Skeletal muscle satellite cell (primary cell): ENCODE measurements at regions not wholly inside any gene's neighbourhood (a gene's known extent, or its start where the extent isn't known, plus 50 kb on each side); places are given as distances from the start of the nearest gene placed in this dataset.

Source experiments
- H3K27me3 ChIP-seq: 2 replicates; pipeline ENCODE4 v1.7.0; 2013; ENCODE audit warnings: low read length; ENCODE audit not compliant: control insufficient read depth, insufficient read depth
- H3K36me3 ChIP-seq: 2 replicates; pipeline ENCODE4 v1.7.0; 2013; ENCODE audit warnings: mild to moderate bottlenecking, control low read depth, low read length; ENCODE audit not compliant: insufficient read depth
- H3K4me1 ChIP-seq: 2 replicates; pipeline ENCODE4 v1.7.0; 2013; ENCODE audit warnings: low read length; ENCODE audit not compliant: control insufficient read depth, insufficient read depth
- H3K4me2 ChIP-seq: 2 replicates; pipeline ENCODE4 v1.7.0; 2013; ENCODE audit warnings: mild to moderate bottlenecking, low read length
- H3K4me3 ChIP-seq: 2 replicates; pipeline ENCODE4 v1.7.0; 2013; ENCODE audit warnings: low read length
- H3K9ac ChIP-seq: 2 replicates; pipeline ENCODE4 v1.7.0; 2013; ENCODE audit warnings: mild to moderate bottlenecking, low read depth, low read length, moderate library complexity
- H3K9me3 ChIP-seq: replicated peaks from 2 replicates; pipeline ENCODE4 v1.7.0; 2013; ENCODE audit warnings: mild to moderate bottlenecking, control low read depth, low read length

DNA sequence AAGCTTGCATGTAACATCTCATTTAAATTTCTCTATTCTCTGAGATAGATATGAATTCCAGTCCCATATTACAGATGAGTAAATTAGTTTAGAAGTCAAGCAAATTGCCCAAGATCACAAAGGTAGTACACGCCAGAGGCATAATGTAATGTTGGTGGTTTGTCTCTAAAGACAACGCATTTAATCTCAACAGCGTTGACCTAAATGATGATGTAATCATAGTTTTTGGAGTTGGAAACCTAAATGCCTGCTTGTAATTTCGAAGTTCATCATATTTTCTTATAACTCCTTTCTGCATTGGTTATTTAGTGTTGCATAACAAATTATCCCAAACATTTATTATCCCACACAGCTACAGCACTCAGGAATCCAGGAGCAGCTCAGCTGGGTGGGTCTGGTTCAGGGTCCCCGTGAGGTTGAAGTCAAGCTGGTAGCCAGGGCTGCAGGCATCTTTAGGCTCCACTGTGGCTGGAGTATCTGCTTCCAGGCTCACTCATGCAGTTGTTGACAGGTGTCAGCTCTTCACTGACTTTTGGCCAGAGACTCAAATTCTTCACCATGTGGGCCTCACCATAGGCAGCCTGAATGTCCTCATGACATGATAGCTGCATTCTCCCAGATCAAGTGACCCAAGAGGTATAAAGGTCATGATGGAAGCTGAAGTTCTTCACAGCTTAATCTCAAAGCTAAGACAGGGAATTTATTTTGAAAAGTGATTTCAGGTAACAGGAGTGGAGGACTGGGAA lies 122.0 kb upstream of the SPTLC3 start:
- H3K4me3 ChIP-seq, result no peak overlapping the region
- H3K9me3 ChIP-seq, result no peaks in the 10 kb centered on the region
- no peaks in the 10 kb centered on the region for H3K36me3 ChIP-seq
- H3K27me3 ChIP-seq, result no peaks in the 10 kb centered on the region
- no peaks in the 10 kb centered on the region for H3K4me1 ChIP-seq
- no peak overlapping the region for H3K9ac ChIP-seq
- H3K4me2 ChIP-seq, result no peak overlapping the region

GRCh38 chr20:12891643-12892042 lies 117.1 kb upstream of the SPTLC3 start:
- no peaks in the 10 kb centered on the region for H3K4me1 ChIP-seq
- no peak overlapping the region for H3K4me3 ChIP-seq
- H3K27me3 ChIP-seq, result no peaks in the 10 kb centered on the region

GRCh38 chr20:12893019-12893418 lies 115.8 kb upstream of the SPTLC3 start:
- Histone ChIP-seq H3K4me3 (no peak overlapping the region), H3K36me3 (no peaks in the 10 kb centered on the region), H3K9me3 (no peaks in the 10 kb centered on the region), H3K27me3 (no peaks in the 10 kb centered on the region), H3K9ac (no peak overlapping the region), H3K4me1 (no peaks in the 10 kb centered on the region), H3K4me2 (no peak overlapping the region)

More at GRCh38 chr20:12891643-12892042, 117.1 kb upstream of the SPTLC3 start:
- Histone ChIP-seq H3K36me3 (no peaks in the 10 kb centered on the region), H3K9ac (no peak overlapping the region), H3K9me3 (no peaks in the 10 kb centered on the region), H3K4me2 (no peak overlapping the region)

GRCh38 chr20:12893653-12894052 lies 115.1 kb upstream of the SPTLC3 start:
- H3K9me3 ChIP-seq, result no peaks in the 10 kb centered on the region
- H3K4me2 ChIP-seq, result no peak overlapping the region
- no peak overlapping the region for H3K9ac ChIP-seq
- no peak overlapping the region for H3K4me3 ChIP-seq
- no peaks in the 10 kb centered on the region for H3K36me3 ChIP-seq
- no peaks in the 10 kb centered on the region for H3K4me1 ChIP-seq
- H3K27me3 ChIP-seq, result no peaks in the 10 kb centered on the region

DNA sequence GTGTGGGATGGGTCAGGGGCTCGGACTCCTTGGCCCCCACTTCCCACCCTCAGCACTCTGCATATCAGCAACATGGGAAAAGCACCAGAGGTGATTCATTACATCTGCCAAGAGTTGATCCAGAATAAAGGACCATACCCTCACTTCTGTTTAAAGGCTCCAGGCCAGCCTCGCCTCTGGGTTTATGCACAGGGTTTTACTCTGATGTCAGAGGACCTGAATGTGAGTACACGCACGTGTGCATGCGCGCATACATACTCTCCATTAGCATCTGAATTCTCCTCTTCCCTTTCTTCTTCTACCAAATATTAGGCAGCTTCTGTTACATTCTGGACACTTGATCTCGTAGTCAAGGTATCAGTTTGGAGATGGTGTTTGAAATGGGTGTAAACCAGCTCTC lies 114.7 kb upstream of the SPTLC3 start:
- Histone ChIP-seq H3K4me1 (no peaks in the 10 kb centered on the region), H3K4me2 (no peak overlapping the region), H3K27me3 (no peaks in the 10 kb centered on the region), H3K9me3 (no peaks in the 10 kb centered on the region), H3K4me3 (no peak overlapping the region), H3K36me3 (no peaks in the 10 kb centered on the region), H3K9ac (no peak overlapping the region)

GRCh38 chr20:12896180-12896579 lies 112.6 kb upstream of the SPTLC3 start:
- no peak overlapping the region for H3K4me3 ChIP-seq
- no peaks in the 10 kb centered on the region for H3K36me3 ChIP-seq
- H3K9me3 ChIP-seq, result no peaks in the 10 kb centered on the region
- no peak overlapping the region for H3K9ac ChIP-seq
- H3K4me2 ChIP-seq, result no peak overlapping the region
- no peaks in the 10 kb centered on the region for H3K27me3 ChIP-seq
- no peaks in the 10 kb centered on the region for H3K4me1 ChIP-seq

DNA sequence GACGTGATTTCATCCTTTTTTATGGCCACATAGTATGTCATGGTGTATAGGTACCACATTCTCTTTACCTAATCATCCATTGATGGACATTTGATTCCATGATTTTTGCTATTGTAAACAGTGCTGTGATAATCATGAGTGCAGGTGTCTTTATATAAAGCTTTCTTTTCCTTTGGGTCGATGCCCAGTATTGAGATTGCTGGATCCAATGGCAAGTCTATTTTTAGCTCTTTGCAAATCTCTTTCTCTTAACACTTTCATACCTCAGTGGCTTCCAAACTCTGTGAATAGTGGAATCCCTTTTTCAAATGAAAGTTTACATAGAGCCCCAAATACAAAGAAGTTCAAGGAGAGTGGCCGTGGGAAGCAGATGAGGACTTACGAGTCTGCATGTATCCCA lies 105.8 kb upstream of the SPTLC3 start:
- Histone ChIP-seq H3K4me2 (no peak overlapping the region), H3K9me3 (no peaks in the 10 kb centered on the region), H3K4me3 (no peak overlapping the region), H3K9ac (no peak overlapping the region), H3K4me1 (no peaks in the 10 kb centered on the region), H3K36me3 (no peaks in the 10 kb centered on the region), H3K27me3 (no peaks in the 10 kb centered on the region)

DNA sequence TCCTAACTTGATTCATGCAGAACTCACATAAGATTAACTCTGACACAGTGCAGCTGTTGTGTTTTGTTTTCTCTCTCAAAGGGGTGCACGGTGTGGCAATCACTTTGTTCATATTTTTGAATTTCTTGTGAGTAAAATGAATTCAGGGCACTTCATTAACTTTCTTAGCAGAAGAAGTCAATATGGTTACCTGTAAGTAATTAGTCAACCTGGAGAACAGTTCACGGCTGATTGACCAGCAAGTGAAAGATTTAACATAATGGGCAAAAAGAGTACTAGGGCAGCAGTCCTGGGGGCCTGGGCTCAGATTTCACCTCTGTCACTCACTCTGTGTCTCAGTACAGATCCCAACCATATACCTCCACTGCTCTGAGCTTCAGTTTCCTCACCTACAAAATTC lies 102.4 kb upstream of the SPTLC3 start:
- no peak overlapping the region for H3K9ac ChIP-seq
- H3K4me1 ChIP-seq, result no peaks in the 10 kb centered on the region
- H3K4me3 ChIP-seq, result no peak overlapping the region
- H3K9me3 ChIP-seq, result no peaks in the 10 kb centered on the region
- no peak overlapping the region for H3K4me2 ChIP-seq
- H3K27me3 ChIP-seq, result peaks cover 2% of the 10 kb centered on the region
- H3K36me3 ChIP-seq, result no peaks in the 10 kb centered on the region

- Histone ChIP-seq H3K4me1 (no peaks in the 10 kb centered on the region), H3K4me3 (no peak overlapping the region), H3K4me2 (no peak overlapping the region), H3K36me3 (no peaks in the 10 kb centered on the region), H3K27me3 (peaks cover 2% of the 10 kb centered on the region), H3K9ac (no peak overlapping the region), H3K9me3 (no peaks in the 10 kb centered on the region)
Observed at GRCh38 chr20:12911372-12911771, 97.4 kb upstream of the SPTLC3 start.

DNA sequence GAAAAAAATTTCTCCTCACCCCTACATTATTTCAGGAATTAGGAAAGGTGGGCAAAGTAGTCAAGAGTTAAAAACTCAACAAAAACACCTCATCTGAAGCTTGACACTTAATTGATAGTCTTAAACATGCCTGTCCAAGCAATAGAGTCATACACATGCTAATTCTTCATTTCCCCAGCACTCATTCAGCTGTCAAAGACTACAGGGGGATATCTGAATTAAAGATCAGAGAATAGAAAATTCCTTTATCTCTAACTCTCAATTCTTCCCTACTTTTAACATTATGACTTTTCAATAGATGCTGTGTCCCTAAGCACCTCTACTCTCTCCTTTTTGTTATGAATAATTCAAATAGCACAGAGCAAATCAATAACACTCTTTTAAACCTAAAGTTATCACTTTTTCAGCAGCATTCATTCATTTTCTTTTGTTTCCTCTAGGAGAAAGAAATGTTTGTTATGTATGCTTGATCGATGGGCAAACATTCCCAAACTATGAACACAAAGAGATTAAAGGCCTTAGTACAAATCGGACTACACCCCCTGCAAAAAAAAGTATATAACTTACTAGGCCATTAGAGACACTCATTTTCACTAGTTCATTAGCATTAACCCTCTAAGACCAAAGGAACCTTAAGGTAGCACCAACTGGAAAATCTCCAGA lies 94.9 kb upstream of the SPTLC3 start:
- H3K27me3 ChIP-seq, result peaks cover 6% of the 10 kb centered on the region
- H3K4me2 ChIP-seq, result no peak overlapping the region
- no peak overlapping the region for H3K9ac ChIP-seq
- H3K9me3 ChIP-seq, result no peaks in the 10 kb centered on the region
- H3K4me3 ChIP-seq, result no peak overlapping the region
- H3K36me3 ChIP-seq, result no peaks in the 10 kb centered on the region
- H3K4me1 ChIP-seq, result no peaks in the 10 kb centered on the region

DNA sequence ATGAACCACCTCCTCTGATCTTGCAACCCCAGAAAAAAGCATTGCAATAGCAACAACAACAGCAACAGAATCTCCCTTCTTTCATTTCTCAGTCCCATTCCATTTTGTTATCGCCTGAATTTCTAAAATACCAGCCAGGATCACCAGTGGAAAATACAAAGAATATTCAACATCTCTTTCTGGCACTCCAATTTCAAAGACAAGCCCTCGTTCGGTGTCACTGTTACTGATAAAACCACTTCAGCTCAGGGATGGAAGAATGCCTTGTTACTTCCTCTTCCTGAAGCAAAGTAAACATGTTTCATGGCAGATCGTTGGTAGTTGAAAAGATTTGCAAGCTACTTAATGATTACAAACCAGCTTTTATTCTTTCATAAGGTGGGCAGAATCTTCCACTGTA lies 94.0 kb upstream of the SPTLC3 start:
- Histone ChIP-seq H3K36me3 (no peaks in the 10 kb centered on the region), H3K4me1 (no peaks in the 10 kb centered on the region), H3K27me3 (peaks cover 6% of the 10 kb centered on the region), H3K9me3 (no peaks in the 10 kb centered on the region), H3K4me3 (no peak overlapping the region), H3K9ac (no peak overlapping the region), H3K4me2 (no peak overlapping the region)

- H3K4me3 ChIP-seq, result no peak overlapping the region
Observed at GRCh38 chr20:12916699-12917098, 92.1 kb upstream of the SPTLC3 start.

More at GRCh38 chr20:12916699-12917098, 92.1 kb upstream of the SPTLC3 start:
- H3K4me2 ChIP-seq, result no peak overlapping the region
- H3K27me3 ChIP-seq, result peaks cover 4% of the 10 kb centered on the region
- no peak overlapping the region for H3K9ac ChIP-seq
- H3K4me1 ChIP-seq, result no peaks in the 10 kb centered on the region
- no peaks in the 10 kb centered on the region for H3K9me3 ChIP-seq
- no peaks in the 10 kb centered on the region for H3K36me3 ChIP-seq
